ENCODE measurements at regions not wholly inside any gene's neighbourhood (a gene's known extent, or its start where the extent isn't known, plus 50 kb on each side); places are given as distances from the start of the nearest gene placed in this dataset.

GRCh38 chr16:79664407-79664806 is 63.9 kb upstream of the MAF start:
- TF ChIP-seq CTCF (conservative IDR thresholded peaks at IDR 0.05; ENCODE audit: low read depth, low read length) (no peak), EZH2 (IDR thresholded peaks at IDR 0.05; ENCODE audit: borderline replicate concordance, low read depth, low read length, poor library complexity, severe bottlenecking) (no peak)
